Right atrium auricular region (tissue), 2 donors: ENCODE measurements at regions not wholly inside any gene's neighbourhood (a gene's known extent, or its start where the extent isn't known, plus 50 kb on each side); places are given as distances from the start of the nearest gene placed in this dataset.

ENCODE experiments used
- DNase-seq: peaks from one replicate; pipeline ENCODE4 v3.0.0-alpha.2; 2019; ENCODE audit warnings: low spot score
- H3K27ac ChIP-seq, 2 donors: fragments of 200-600 bp; sonication (generic); 1 replicate in 1 of 2; 2 replicates in 1 of 2; pipeline ENCODE4 v1.5.1; 2016 to 2019
- H3K27me3 ChIP-seq, 2 donors: fragments of 200-600 bp; sonication (generic); one replicate each; pipeline versions ENCODE4 v1.5.1 to v1.6.0; 2017 to 2019
- H3K36me3 ChIP-seq: fragments of 200-600 bp; sonication (generic); one replicate; pipeline ENCODE4 v1.5.1; 2016
- H3K4me1 ChIP-seq, 2 donors: fragments of 200-600 bp; sonication (generic); one replicate each; pipeline versions ENCODE4 v1.5.1 to v1.6.0; 2017 to 2019
- H3K4me3 ChIP-seq, 2 donors: fragments of 200-600 bp; sonication (generic); 1 replicate in 1 of 2; 2 replicates in 1 of 2; pipeline ENCODE4 v1.5.1; 2017 to 2019; ENCODE audit warnings: mild to moderate bottlenecking in 1 of 2, moderate library complexity in 1 of 2
- H3K9me3 ChIP-seq, 2 donors: fragments of 200-600 bp; sonication (generic); one replicate each; pipeline ENCODE4 v1.5.1; 2019
- CTCF ChIP-seq, 2 donors: fragments of 200-600 bp; sonication (generic); IDR thresholded peaks; one replicate each; pipeline ENCODE4 v1.5.1; 2019; ENCODE audit warnings: antibody characterized with exemption in 2 of 2

DNA sequence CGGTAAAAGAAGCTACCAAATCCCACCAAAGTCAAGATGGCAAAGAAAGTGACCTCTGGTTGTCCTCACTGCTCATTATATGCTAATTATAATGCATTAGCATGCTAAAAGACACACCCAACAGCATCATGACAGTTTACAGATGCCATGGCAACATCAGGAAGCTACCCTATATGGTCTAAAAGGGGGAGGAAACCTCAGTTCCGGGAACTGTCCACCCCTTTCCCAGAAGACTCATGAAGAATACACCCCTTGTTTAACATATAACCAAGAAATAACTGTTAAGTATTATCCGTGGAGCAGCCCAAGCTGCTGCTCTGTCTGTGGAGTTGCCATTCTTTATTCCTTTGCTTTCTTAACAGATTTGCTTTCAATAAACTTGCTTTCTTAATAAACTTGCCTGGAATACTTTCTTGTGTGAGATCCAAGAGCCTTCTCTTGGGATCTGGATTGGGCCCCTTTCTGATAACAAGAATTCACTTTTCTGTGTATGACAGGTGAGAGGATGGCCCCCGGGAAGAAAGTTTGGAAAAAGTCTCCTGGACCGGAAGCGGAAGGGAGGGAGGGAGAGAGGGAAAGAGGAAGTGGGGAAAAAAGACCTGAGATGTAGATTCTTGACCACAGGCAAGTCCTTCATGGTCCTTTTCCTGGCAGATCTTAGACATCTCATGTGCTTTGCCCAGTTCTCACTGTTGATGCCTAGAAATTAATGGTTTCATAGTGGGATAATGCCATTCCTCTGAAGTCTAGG, 146.7 kb upstream of the ID4 start:
- no peak overlapping the region for H3K4me3 ChIP-seq
- H3K36me3 ChIP-seq = no peaks in the 10 kb centered on the region
- TF ChIP-seq CTCF (IDR thresholded peaks at IDR 0.05) = no peak
- H3K27me3 ChIP-seq = no peaks in the 10 kb centered on the region
- no peaks in the 10 kb centered on the region for H3K4me1 ChIP-seq
- no peak for DNase-seq
- H3K9me3 ChIP-seq = no peaks in the 10 kb centered on the region
- no peak overlapping the region for H3K27ac ChIP-seq

GRCh38 chr6:19691465-19692167, 145.6 kb upstream of the ID4 start:
- Histone ChIP-seq H3K27ac (no peak overlapping the region), H3K27me3 (no peaks in the 10 kb centered on the region)

DNA sequence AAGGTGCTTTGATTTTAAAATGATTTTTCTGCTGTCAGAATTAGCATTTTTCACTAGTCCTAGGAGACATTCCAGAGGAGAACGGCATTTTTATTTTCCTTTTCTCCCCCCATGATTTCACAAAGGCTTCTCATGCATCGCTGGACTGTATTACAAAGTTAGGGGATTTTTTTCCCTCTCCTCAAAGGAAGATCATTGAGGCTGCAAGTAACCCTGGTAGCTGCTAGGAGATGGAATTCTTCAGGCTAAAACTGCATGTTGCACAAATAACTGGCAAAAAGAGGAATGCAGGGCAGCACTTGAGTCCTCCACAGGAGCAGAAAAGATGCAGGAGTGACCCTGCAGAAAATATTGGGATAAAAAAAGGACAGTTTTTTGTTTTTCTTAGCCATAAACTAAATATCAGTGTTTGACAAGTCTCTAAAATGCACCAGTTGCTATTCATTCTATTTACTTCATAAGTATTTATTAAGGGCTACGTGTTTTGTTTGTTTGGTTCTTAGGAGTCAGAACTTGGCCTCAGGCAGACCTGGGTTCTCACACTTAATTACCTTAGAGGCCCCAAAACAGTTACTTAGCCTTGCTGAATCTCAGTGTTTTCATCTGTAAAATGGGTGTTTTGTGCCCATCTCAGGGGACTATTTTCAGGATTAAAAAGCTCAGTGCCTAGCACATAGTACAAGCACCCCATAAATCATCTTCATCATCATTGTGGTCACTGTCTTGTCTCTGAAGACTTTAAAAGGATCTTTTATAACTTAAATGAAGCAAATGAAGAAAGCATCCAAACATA, 144.5 kb upstream of the ID4 start:
- H3K4me1 ChIP-seq = no peaks in the 10 kb centered on the region
- no peaks in the 10 kb centered on the region for H3K36me3 ChIP-seq
- no peak overlapping the region for H3K4me3 ChIP-seq
- no peaks in the 10 kb centered on the region for H3K9me3 ChIP-seq
- no peak for DNase-seq
- TF ChIP-seq CTCF (IDR thresholded peaks at IDR 0.05) = no peak
- no peak overlapping the region for H3K27ac ChIP-seq
- H3K27me3 ChIP-seq = no peaks in the 10 kb centered on the region

More at GRCh38 chr6:19691465-19692167, 145.6 kb upstream of the ID4 start:
- Histone ChIP-seq H3K4me3 (peak overlapping the region; percentile 30 to 48), H3K4me1 (no peaks in the 10 kb centered on the region), H3K9me3 (no peaks in the 10 kb centered on the region), H3K36me3 (no peaks in the 10 kb centered on the region)
- no peak for DNase-seq
- TF ChIP-seq CTCF (IDR thresholded peaks at IDR 0.05) = no peak

- Histone ChIP-seq H3K27me3 (no peaks in the 10 kb centered on the region), H3K36me3 (no peaks in the 10 kb centered on the region), H3K4me1 (no peaks in the 10 kb centered on the region), H3K27ac (no peak overlapping the region), H3K9me3 (no peaks in the 10 kb centered on the region), H3K4me3 (no peak overlapping the region)
- TF ChIP-seq CTCF (IDR thresholded peaks at IDR 0.05) = no peak
- no peak for DNase-seq
Observed at GRCh38 chr6:19694697-19695096, 142.5 kb upstream of the ID4 start.

DNA sequence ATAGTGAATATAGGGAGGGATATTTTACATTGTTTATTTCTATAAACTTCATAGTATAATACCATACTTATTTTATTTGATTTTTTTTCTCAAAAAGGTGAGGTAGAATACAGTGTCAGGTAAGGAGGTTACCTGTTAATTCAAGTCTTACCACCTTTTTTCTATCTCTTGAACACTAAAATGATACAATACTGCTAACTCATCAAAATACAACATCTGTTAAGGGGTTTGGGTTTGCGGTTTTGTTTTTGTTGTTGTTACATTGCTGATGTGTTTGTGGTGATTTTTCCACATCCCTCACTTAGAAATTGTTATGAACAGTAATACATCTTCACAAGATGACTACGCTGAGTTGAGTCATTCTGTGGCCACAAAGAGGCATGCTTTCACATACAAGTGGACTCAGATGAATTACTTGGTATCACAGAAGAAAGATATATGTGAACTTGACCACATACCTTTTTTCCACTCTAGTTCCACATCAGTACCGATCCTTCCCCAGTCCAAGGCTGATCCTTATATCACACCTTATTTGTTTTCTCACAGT, 139.4 kb upstream of the ID4 start:
- Histone ChIP-seq H3K36me3 (no peaks in the 10 kb centered on the region), H3K9me3 (no peaks in the 10 kb centered on the region), H3K4me1 (no peaks in the 10 kb centered on the region), H3K4me3 (no peak overlapping the region), H3K27ac (no peak overlapping the region), H3K27me3 (no peaks in the 10 kb centered on the region)
- no peak for DNase-seq
- no peak for TF ChIP-seq CTCF (IDR thresholded peaks at IDR 0.05)
